GM19324 (cell line): ENCODE measurements at regions not wholly inside any gene's neighbourhood (a gene's known extent, or its start where the extent isn't known, plus 50 kb on each side); places are given as distances from the start of the nearest gene placed in this dataset.
"Not testable (repeated sequence)": the region's sequence is repeated elsewhere in the genome, so short reads cannot be mapped to it uniquely, and the experiment has no call there.

ENCODE experiments used
- ATAC-seq: cut with Tn5 transposase; IDR thresholded peaks from one replicate; pipeline ENCODE4 v1.9.1; 2021; ENCODE audit warnings: mild to moderate bottlenecking, moderate library complexity; ENCODE audit not compliant: unreplicated experiment, low FRiP score

GRCh38 chr3:6060251-6060650 is 800.7 kb upstream of the GRM7 start:
- no peak for ATAC-seq

- ATAC-seq: no peak
These were observed 798.4 kb upstream of the GRM7 start for GRCh38 chr3:6062261-6063187.

DNA sequence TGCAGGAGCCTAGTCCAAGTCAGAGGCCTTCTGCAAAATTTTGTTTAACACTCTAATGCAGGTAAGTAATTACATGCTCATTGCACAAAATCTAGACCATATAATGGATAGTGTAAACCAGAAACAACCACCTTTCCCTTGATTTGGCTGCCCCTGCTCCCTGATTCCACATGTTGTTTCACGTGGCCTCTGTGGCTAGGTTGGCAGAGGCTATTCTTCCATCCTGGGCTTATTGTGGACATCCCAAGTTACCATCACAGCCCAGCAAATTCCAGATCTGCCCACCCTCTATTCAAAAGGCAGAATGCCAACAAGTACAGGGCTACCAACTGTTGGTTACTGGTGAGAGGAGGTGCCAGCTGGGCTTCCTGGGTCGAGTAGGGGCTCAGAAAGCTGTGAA is 794.5 kb upstream of the GRM7 start:
- ATAC-seq: no peak

- not testable (repeated sequence) for ATAC-seq
These were observed 793.9 kb upstream of the GRM7 start for GRCh38 chr3:6066868-6067578.

DNA sequence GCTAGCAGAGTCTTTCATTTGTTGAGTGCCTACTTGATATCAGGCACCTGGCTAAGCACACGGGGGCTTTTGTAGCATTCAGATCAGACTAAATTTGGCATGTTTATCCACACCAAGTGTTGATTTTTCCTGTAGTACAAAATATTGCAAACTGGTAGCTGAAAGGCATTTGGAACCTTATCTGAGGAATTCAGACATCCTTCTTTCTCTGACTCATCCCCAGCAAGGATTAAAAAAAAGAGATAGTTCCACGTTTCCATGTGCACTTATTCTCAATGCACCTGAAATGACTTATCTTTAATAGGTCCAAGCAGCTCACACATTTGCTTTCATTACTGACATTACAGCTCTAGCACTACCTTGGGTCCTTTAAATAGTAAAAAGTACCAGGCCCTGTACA is 786.0 kb upstream of the GRM7 start:
- ATAC-seq: no peak

- no peak for ATAC-seq
These were observed 782.5 kb upstream of the GRM7 start for GRCh38 chr3:6078436-6078835.

- ATAC-seq: no peak
These were observed 781.9 kb upstream of the GRM7 start for GRCh38 chr3:6079011-6079410.

DNA sequence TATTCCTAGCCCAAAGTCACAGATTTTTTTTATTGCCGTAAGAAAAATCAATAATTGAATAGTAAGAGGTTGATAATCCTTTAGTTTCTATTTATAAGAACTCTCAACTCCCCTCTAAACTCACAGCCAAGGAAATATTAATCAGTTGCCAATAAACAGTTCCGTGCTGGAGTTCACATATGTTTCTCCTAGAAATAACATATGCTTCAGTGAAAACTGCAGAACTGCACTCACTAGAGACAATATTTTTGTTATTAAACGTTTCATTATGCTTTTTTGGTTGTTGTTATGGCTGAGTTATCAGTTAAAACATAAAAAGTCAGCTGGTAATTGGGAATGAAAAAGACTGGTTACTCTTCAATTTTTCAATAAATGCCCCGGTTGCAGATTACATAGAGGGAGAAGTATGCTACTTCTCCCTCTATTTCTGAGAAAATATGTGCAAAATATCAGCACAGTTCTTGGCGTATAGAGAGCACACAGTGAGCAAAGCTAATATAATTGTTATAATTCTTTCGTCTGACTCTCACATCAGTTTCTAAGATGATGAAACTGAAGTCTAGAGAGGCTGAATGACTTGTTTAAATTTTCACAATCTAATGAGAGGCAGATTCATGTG is 781.2 kb upstream of the GRM7 start:
- ATAC-seq: no peak

DNA sequence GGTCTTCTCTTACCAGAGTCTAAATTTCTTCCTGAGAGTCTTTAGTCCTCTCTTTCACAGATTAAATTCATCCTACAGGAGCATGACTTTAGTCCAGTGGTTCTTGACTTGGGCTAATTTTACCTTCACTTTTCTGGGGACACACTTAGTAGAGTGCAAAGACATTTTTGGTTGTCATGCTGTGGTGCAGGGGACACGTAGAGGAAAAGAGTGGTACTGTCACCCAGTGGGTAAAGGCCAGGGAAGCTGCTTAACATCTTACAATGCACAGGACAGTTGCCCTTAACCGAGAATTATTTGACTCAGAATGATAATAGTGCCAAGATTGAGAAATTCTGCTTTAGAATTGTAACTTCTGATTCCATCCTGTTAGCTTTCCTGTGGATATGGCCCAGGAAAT is 772.5 kb upstream of the GRM7 start:
- ATAC-seq: no peak

DNA sequence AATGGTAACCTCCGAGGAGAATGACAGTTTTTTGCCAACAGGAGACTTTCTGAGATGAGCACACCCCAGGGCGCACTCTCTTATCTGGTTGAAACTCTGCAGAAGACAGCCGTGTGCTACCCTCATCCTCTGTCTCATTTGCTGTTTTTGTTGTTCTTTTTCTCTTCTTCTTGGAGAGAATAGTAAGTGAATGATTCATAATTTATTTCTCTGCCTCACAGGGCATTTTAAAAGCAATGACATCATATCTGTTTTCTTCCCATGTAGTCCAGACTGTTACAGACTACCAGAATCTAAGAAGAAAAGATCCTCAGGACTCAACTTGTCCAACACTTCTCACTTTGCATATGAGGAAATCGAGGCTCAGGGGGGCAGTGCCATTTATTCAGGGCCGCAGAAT is 771.1 kb upstream of the GRM7 start:
- ATAC-seq: no peak

DNA sequence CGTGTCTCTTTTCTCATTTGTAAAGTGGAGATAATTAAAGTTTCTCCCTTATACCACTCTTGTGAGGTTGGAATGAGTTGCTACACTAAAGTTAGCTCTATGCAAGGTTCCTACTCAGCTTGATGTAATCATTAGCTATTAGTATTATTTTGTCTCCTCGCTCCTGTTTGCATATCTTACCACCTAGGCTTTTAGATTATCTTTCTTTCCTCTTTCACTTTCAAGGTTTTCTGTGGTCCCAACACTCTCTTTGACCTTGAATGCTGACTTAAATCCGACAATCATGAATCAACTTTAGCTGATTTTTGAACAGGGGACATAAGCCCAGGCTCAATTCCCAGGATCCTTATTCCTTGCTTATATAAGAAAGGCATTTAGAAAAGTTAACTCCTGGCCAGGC is 769.7 kb upstream of the GRM7 start:
- ATAC-seq: no peak

GRCh38 chr3:6095006-6095405 is 765.9 kb upstream of the GRM7 start:
- no peak for ATAC-seq

DNA sequence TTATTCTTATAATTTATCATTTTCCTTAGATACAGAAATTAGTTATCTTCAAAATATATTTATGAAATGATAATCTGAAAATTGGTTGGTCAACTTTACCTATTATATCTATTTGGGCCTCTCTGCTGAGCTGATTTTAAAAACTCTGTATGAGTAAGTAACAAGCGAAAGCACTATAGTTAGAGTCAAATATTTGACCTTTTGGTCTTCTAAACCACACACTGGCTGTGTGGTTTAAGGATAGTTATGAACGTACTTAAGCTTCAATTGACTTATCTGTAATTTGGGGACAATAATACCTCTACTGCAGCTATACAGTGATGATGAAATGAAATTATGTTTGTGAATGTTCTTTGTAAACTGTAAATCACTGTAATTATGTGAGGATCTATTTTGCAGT is 763.9 kb upstream of the GRM7 start:
- no peak for ATAC-seq

- ATAC-seq: no peak
These were observed 763.4 kb upstream of the GRM7 start for GRCh38 chr3:6097556-6097955.

DNA sequence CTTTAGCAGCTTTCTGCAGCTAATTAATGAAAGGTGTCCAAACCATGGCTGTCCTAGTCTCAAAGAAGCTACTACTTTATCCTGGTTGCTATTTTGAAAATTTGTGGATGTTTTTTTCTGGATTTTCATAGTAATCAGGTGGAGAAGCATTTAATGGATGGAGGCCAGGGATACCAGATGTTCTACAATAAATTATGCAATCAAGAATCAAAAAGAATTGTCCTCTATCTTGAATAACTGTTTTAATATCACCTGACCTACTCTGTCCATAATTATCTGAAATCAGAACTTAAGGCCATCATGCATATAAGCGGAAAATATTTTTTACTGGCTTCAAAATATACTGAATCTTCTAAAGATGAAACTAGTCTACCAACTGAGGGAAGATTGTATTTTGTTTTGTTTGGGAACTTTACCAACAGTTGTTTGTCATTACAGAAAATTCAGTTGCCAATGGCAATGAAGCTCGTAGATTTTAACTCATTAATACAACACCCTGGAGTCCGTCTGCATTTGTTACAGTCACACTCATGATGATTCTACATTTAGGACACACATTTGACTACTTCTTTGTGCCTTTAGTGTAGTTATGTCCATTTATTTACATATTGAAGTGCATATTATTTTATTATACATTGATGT is 762.3 kb upstream of the GRM7 start:
- no peak for ATAC-seq

GRCh38 chr3:6099458-6100075 is 761.3 kb upstream of the GRM7 start:
- ATAC-seq: no peak

- ATAC-seq: no peak
These were observed 755.7 kb upstream of the GRM7 start for GRCh38 chr3:6105187-6105586.

DNA sequence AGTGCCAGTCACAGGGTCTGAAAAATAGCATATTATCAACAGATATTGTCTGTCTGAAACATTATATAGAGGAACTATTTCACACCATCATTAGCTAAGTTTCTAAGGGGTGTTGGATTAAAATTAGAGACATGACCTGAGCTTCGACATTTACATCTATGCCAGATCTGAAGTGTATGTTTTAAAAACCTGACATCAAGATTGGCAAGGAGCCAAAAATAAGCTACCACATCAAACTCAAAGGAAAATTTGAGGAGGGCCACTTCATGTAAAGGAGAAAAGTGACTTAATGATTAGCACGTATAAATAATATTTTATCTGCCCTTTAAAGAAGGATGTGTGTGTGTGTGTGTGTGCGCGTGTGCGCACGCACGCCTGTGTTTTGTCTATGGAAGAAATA is 752.0 kb upstream of the GRM7 start:
- no peak for ATAC-seq

- no peak for ATAC-seq
These were observed 750.5 kb upstream of the GRM7 start for GRCh38 chr3:6110451-6110850.

GRCh38 chr3:6112546-6112945 is 748.4 kb upstream of the GRM7 start:
- ATAC-seq: no peak

DNA sequence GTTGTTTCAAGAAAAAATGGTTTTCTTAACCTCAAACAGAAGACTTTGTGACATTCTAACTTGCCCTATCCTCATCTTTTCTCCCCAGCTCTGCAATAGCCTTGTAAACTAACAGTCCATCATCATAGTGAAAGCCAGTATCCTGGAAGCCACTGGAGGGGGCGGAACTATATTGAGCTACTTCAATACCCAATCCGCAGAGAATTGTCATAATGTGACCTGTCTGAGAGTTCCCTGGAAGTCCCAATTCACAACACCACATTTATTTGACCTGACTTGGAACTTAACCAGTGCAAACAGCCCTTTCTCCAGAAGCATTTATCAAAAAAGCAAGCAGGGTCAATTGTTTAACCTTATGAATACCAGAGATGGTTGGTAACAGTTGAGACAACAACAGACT is 747.6 kb upstream of the GRM7 start:
- ATAC-seq: no peak
